OCI-LY3 (cell line): ENCODE measurements at regions not wholly inside any gene's neighbourhood (a gene's known extent, or its start where the extent isn't known, plus 50 kb on each side); places are given as distances from the start of the nearest gene placed in this dataset.

Experiments
- CTCF ChIP-seq: fragments of 200-600, 300-600 bp; sonication (generic); IDR thresholded peaks from 2 replicates; pipeline ENCODE4 v1.5.1; 2014; ENCODE audit warnings: antibody characterized with exemption, low read length, low read depth
- EZH2phosphoT487 ChIP-seq: fragments of 200-600 bp; shearing (Covaris generic); IDR thresholded peaks from 2 replicates; pipeline ENCODE4 v1.6.1; 2018; ENCODE audit warnings: antibody characterized with exemption, mixed run types, low read depth

GRCh38 chr2:88873620-88874019, 182.1 kb downstream of the RPIA start:
- TF ChIP-seq CTCF, result no peak
- TF ChIP-seq EZH2phosphoT487, result no peak
